ENCODE measurements at regions not wholly inside any gene's neighbourhood (a gene's known extent, or its start where the extent isn't known, plus 50 kb on each side); places are given as distances from the start of the nearest gene placed in this dataset.

DNA sequence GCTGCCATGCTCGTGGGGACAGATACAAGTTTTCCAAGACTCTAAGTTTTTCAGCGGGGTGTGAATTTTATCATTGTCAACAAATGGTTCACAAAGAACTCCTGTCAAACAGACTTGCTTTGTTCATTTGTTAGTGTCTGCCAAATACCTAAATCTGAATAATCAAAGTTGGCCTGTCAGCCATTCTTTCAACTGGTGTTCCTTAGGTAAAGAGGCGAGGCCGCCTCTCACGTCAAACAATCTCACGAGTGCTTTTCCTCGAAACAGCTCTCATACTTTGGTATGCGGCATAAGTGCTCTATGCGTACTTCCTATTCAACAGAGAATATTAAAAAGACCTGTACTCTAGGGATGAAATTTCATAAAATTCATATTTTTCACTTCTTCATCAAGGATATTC lies 51.4 kb upstream of the KANK4 start:
- DNase-seq (ENCODE audit: low read depth): no peak

DNA sequence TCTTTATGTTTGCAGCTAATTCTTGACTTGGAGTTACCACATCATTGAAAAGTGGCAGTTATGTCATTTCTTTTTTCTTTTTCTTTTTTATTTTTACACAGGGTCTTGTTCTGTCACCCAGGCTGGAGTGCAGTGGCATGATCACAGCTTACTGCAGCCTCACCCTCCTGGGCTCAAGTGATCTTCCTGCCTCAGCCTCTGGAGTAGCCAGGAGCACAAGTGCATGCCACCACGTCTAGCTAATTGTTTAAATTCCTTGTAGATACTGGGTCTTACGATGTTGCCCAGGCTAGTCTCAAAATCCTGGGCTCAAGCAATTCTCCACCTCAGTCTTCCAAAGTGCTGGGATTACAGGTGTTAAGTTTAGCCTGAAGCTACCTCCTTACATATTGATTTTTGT lies 52.1 kb upstream of the KANK4 start:
- no peak for DNase-seq (ENCODE audit: low read depth)

DNA sequence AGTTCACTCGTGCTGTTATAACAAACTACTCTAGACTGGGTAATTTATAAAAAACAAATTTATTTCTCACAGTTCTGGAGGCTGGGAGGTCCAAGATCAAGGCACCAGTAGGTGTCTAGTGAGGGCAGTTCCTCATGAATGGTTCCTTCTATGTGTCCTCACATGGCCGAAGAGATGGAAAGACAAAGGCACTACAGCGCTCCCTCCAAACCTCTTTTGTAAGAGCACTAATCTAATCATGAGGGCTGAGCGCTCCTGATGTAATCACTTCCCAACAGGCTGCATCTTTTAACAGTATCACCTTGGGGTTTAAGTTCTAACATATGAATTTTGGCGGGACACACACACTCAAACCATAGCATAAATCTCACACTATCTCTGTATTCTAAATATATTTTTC lies 54.0 kb upstream of the KANK4 start:
- no peak for DNase-seq (ENCODE audit: low read depth)

DNA sequence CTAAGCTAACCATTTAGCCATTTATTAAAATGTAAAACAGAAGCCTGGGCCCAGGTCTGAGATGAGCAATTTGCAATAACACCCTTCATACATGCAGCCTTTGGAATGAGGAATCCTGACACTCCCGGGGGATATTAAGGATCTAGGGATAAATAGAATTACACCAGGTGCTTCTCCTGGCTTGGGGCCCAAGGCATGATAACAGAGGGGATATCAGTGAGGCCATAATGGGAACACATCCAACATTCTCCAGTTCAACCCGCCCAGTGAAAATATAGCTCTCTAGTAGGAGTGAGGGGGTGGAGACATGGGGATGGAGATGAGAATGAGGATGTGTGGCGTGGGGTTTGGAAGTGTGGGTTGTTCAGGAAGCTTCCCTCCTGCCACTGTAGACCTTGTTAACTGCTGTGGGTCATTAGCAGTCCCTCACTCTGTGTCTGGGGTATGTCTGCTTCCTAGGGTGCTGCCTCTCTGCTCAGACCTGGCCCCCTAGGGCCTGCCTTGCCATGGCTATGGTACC lies 57.9 kb upstream of the KANK4 start:
- DNase-seq (ENCODE audit: low read depth): no peak

DNA sequence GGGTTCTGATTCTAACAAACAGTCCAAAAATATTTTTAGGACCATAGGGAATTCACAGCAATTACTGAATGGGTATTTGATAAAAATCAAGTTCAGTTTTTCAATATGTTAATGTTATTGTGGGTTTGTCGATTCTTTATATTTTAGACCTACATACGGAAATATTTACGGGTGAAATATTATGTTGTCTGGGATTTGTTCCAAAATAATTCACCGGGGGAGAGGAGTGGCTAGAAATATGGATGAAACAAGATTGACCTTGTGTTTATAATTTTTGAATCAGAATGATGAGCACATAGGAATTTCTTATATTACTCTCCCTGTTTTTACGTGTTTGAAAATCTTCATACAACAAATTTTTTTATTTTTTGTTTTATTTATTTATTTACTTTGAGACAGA lies 56.7 kb upstream of the USP1 start:
- DNase-seq (ENCODE audit: low read depth): no peak

DNA sequence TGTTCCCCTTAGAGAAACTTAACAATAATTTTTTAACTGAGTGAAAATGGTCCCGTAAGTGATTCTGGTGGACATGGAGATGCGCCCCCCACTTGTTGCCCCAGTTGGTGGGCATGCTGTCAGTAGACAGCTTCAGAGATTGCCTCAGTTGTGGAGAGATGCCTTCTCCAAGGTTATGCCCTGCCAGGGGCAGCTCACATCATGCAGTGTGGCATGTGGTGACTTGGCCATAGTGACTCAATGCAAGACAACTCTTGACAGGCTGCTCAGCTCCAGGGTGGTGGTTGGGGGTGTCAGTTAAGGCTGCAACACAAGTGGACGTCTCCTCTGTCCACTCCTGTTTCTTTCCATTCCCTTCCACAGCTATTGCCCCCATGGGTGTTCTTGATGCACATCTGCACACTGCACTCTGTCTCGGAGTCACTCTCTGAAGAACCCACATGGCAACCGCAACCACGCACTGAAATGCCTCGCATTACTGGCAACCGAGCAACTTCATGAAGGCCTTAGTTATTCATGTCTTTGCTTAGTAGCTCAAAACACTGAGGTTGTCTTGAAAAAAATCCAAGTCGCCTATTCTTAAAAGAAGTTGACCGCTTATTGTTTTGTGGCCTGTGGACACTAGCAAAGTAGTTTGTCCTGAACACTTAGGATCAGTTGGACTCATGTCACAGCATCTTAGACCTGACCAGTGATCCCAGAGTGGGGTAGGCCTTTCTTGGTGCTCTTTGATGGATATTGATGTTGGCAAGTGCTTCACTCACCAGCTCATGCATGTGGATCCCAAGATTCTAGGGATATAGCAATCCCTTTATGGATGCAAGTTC lies 54.8 kb upstream of the USP1 start:
- DNase-seq (ENCODE audit: low read depth): no peak

DNA sequence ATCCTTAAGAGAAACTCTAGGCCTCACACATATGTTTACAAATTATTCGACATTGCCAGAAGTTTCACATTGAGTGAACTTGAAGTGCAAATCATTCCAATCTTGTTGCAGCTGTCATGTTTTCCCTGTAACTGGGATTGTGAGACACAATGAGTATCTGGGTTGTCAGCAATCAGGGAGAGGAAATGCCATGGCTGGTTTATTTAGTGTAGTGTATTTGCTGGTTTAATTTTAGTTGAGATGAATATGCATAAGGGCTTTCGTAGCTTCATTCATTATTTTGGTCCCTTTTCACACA lies 54.2 kb upstream of the USP1 start:
- DNase-seq (ENCODE audit: low read depth): no peak

DNA sequence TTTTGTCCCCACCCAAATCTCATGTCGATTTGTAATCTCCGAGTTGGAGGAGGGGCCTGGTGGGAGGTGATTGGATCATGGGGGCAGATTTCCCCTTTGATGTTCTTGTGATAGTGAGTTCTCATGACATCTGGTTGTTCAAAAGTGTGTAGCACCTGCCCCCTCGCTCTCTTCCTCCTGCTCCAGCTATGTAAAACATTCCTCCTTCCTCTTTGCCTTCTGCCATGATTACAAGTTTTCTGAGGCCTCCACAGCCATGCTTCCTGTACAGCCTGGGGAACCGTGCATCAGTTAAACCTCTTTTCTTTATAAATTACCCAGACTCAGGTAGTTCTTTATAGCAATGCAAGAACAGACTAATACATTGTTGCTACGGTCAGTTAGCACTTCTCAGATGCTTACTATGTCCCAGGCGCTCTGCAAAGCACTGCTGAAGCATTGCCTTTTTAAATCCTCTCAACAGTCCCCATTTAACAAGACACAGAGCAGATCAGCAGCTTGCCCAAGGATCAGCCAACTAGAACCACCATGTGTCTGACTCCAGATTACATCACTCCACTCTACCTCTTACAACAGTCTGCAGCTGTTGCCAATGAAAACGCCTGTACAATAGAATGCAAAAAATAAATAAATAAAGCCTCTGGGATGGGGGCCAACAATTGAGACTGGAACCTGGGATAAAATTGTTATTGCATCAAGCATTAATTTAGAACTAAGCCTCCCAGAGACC lies 52.4 kb upstream of the USP1 start:
- peak; percentile 61 for DNase-seq (ENCODE audit: low read depth)

DNA sequence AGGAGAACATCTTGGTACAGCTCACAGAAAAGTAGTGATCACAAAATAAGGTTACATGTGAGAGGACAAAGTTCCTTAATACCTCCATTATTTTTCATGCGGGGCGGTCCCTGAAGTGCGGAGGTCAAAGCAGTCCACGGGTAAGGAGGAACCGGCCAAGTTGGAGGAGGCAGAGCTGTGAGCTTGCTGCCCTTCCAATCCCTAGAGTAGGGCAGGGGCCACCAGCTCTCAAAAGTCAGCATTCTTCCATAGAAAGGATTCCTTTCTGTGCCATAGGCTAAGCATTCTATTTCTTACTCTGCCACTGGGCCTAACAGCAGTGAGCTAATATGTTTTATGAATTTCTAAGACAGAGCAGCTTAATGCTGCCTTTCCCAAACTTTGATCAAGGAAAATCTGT lies 50.9 kb upstream of the USP1 start:
- DNase-seq (ENCODE audit: low read depth): no peak

DNA sequence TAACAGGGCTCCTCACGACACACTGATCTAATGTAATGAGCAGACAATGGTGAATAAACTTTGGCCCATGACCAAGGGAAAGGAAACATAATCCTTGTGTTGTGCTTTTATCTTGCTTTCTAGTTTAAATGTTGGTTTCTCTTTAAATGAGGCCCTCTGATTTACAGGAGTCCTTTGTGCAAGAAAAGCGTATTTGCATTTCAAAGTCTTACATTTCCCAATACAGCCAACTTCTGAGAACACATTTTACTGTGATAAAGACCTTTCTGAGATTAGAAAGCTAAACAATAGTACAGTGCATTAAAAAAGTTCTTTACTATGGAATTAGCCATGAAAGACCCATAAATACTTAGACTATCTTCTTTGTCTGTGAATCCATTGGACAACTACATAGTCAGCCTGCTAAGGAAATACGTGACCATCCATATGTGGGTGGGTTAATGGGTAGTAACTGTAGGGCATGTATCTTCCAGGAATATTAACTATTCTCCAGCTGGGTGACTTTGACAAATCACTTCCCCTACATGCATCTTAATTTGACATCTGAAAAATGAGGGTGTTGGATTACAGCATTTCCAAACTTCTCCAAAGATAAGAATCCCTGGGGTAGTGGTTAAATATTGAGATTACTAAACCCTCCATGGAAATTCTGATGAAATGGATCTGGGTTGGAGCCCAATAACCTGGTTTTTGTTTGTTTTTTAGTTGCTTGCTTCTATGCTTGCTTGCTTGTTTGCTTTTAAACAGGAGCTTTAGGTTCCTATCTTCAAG lies 50.3 kb upstream of the USP1 start:
- peak; percentile 26 for DNase-seq (ENCODE audit: low read depth)
